HG02571 (cell line): ENCODE measurements at regions not wholly inside any gene's neighbourhood (a gene's known extent, or its start where the extent isn't known, plus 50 kb on each side); places are given as distances from the start of the nearest gene placed in this dataset.

Experiments
- ATAC-seq: cut with Tn5 transposase; IDR thresholded peaks from one replicate; pipeline ENCODE4 v1.9.1; 2021; ENCODE audit warnings: mild to moderate bottlenecking, moderate library complexity; ENCODE audit not compliant: unreplicated experiment

DNA sequence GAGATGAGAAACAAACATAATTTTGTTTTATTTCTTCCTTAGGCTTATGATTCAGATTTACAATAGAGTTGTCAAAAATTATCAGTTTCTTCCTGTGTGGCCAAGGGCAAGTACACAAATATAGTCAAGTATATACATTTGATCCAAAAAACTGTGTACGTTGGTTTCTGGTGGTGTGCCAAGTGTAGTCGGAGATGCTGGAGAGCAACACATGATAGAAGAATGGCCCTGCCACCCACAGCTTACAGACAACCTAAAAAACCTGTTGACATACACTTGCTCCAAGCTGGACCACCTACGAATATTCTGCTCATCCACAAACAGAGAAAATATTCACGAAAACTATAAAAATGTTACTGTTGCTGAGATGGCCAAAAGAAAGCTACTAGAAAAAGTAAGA, 890.8 kb upstream of the PHF14 start:
- ATAC-seq = no peak

GRCh38 chr7:10083766-10084165, 889.9 kb upstream of the PHF14 start:
- no peak for ATAC-seq

DNA sequence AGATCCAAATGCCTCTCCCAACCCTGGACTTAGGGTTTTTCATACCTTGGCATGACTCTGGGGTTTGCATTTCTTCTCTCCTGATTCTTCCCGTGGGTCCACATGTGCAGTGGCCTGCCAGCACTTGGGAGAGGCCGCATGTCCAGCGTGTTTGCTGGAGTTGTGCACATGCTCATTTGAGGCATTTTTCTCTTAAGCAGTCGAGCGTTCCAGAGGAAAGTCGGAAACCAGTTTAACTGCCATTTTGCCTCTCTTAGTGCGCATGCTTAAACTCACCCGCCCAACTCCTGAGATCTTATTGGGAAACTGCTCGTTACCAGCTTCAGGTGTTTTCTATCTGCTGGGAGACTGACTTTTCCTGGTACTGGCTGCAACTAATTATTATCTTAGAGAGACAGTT, 888.4 kb upstream of the PHF14 start:
- no peak for ATAC-seq

DNA sequence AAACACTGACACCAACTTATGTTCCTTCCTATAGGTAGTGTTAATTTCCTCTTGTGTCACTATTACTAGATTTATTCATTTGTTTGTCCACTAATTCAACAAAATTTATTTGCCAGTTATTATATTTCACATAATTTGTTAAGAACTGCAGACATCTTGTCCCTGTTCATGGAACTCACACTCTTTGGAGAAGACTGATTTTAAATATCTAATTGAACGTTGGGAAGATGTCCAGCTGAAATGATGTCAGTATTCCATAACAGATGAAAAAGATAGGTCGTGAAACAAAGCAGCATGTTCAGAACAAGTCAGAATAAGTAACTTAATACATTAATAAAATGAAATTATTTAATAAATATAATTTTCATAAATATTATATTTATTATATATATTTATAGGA, 873.1 kb upstream of the PHF14 start:
- no peak for ATAC-seq

DNA sequence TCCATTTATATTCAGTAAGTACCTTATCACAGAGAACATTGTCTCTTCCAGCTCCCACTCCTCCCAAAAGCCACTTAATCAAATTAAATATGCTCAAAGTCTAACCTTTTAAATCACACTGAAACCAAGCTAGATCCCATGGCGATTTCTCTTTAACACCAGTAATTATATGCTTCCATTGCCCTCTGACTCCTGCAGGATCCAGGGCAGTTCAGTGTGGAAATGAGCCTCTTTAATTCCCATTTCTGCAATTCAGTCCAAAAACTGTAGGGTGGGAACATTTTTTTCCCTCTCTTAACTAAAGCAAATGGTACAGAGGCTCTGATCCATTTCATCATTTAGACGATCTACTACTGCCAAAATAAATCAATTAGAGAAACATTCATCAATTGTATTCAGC, 872.3 kb upstream of the PHF14 start:
- no peak for ATAC-seq

DNA sequence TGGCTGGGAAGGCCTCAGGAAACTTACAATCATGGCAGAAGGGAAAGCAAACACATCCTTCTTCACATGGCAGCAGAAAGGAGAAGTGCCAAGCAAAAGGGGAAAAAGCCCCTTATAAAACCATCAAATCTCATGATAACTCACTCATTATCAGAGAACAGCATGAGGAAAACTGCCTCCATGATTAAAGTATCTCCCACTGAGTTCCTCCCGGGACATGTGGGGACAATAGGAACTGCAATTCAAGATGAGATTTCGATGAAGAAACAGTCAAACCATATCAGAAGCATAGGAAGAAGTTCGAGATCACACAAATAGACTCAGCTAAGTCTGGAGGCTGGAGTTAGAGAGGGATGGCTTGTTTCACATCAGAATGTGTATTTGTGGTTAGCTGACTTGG, 869.4 kb upstream of the PHF14 start:
- no peak for ATAC-seq

DNA sequence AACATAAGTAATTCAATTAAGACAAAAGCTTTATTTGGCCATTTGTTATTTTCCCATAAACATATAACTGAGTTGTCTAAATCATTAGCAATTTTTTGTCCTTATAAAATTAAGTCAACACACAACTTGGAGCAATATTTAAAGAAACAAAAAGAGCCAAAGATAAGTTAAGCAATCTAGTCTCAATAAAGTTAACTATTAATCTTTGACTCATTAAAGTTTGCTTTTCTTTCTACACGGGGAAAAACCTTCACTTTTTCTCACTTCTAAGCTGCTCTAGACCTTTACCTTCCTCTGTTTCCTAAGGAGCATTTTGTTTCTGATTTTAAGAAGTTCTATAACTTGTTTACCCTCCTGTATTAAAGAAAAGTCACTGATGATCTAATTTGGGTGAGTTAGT, 867.1 kb upstream of the PHF14 start:
- ATAC-seq = no peak

DNA sequence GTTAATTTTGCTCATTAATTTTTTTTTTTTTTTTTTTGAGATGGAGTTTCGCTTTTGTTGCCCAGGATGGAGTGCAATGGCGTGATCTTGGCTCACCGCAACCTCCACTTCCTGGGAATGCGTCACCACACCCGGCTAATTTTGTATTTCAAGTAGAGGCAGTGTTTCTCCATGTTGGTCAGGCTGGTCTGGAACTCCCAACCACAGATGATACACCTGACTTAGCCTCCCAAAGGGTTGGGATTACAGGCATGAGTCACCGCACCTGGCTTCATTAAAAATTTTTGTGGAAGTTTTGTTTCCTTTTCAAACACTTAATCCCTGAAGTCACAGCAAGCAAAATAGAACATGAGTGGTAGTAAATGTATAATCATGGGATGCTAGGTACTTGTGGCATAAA, 857.2 kb upstream of the PHF14 start:
- no peak for ATAC-seq

DNA sequence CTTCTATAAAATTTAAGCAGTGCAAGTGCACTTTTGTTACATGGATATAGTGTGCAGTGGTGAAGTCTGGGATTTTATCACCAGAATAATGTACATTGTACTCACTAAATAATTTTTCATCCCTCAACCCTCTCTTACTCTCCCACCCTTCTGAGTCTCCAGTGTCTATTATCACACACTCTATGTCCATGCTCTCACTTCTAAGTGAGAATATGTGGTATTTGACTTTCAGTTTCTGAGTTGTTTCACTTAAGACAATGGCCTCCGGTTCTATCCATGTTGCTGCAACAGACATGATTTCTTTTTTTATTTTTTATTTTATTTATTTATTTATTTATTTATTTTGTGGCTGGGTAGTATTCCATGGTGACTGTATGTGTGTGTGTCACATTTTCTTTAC, 855.9 kb upstream of the PHF14 start:
- ATAC-seq = no peak

DNA sequence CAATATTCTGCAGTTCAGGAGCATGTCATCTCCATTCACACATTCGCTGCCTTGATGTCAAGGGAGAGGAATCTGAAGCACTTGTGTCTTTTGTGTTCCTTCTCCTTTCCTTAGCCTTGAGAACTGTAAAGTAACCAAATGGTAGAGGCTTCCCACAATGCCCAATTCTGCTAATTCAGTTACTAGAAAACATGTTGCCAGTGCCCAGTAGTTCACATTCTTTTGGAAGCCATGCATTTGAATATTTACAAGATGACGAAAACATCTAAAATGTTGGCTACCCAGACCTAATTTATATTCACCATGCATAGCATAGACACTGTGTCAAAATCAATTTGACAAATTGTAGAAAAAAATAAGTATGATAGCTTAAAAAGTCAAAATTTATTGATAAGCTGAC, 852.7 kb upstream of the PHF14 start:
- no peak for ATAC-seq

DNA sequence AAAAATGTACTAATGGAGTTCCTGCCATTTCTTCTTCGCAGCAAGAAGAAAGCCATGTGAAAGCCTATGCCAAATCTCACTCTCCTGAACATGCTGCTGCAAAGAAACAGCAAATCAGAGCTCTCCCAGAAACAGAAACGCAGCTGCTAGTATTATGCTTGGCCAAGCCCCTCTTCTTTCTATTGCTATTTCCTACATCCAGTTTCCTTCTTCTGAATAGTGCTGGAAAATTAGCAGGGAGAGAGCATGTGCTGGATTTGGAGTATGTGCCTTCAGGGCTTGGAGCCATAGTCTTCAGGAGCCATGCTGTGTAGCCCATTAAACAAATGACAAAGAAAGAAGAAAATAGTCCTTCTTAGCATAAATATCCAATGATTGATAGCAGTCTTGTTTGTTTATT, 852.0 kb upstream of the PHF14 start:
- ATAC-seq = no peak

- no peak for ATAC-seq
Measured at GRCh38 chr7:10122551-10123100, 851.0 kb upstream of the PHF14 start.

DNA sequence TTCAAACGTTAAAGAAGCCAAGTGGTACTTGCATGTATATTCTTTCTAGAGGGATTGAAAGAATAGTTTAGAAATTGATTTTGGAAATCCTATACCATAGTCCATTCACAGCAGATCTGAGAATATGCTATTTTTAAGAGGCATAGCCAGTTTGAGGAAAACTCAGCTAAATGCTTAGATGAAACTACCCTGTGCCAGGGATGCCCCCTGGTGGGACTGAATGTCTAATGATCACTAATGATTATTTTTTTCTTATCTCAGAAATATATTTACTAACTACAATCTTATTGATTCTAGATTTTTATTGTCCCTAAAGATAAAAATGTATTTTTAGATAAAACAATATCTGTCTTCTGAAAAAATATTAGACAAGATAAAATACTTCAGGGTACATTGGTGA, 844.9 kb upstream of the PHF14 start:
- ATAC-seq = no peak

DNA sequence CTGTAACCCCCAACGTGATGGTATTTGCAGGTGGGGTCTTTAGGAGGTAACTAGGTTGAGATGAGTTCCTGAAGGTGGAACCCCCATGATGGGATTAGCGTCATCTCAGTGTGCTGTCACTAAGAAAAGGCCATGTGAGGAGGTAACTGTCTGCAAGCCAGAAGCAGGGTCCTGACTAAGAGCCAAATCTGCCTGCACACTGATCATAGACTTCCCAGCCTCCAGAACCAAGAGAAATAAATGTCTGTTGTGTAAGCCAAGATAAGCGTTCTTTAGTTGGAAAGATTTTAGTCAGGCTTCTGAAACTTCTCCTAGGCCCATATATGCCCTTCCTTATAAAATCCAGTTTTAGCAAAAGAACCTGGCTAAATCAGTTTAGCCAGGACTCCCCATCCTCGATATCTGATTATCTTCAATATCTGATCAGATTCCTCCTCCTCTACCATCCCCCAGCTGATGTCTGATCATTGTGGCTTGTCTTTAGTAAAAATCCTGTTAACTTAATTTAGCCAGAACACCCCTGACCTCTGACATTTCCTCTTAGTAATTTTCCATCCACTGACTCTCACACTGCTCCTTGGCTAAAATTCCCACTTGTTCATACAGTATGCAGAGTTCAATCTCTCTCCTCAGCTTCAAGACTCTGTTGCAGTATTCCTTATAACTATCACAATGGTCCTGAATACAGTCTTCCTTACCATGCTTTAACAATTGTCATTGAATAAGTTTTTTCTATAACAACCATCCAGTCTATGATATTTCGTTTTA, 835.4 kb upstream of the PHF14 start:
- ATAC-seq = no peak

DNA sequence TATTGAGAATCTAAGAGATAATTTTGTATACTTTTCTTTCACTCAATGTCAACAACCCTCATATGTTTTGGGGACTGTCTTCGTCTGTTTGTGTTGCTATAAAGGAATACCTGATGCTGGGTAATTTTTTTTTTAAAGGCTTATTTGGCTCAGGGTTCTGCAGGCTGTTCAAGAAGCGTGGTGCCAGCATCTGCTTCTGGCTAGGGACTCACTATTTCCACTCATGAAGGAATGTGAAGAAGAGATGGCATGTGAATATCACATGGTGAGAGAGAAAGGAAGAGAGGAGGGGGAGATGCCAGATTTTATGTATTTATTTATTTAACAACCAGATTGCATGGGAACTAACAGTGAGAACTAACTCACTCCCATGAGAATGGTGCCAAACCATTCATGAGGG, 827.4 kb upstream of the PHF14 start:
- ATAC-seq = no peak

DNA sequence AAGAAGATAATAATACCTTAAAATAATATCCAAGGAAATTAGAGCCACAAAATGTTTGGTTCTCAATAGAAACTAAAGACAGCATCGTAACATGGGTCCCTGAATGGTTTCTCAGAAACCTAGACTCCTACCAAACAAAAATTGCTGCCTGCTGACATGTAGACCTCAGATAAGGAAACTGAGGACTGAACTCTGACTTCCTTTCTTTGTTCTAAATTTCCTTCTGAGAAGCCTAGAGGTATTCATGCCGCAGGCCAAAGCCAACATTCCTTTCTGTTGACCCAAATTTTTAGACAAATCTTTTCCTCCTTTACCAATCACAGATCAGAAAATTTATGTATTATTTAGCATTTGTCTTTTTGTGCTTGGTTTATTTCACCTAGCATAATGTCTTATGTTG, 816.7 kb upstream of the PHF14 start:
- ATAC-seq = no peak

- ATAC-seq = no peak
Measured at GRCh38 chr7:10181996-10182395, 791.7 kb upstream of the PHF14 start.

GRCh38 chr7:10192074-10192473, 781.6 kb upstream of the PHF14 start:
- ATAC-seq = no peak

- no peak for ATAC-seq
Measured at GRCh38 chr7:10205696-10206095, 768.0 kb upstream of the PHF14 start.

- ATAC-seq = no peak
Measured at GRCh38 chr7:10210000-10210399, 763.7 kb upstream of the PHF14 start.

DNA sequence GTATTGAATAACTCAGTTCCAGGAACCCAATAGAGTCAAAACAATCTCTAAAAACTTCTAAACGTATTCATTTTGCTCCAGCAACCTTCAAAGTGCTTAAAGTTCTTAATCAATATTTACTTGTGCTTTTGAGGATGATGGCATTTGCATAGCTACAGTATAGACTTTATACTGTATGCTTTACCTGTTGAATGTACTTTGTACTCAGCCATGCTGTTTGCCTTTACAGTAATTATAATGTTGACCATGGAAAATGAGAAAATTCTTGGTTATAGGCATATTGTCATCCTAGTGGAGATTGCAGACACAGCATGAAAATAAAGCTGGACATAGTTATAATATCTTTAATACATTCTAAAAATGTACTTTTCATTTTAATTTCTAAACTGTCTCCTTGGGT, 762.7 kb upstream of the PHF14 start:
- ATAC-seq = no peak

GRCh38 chr7:10211861-10212260, 761.8 kb upstream of the PHF14 start:
- no peak for ATAC-seq

GRCh38 chr7:10212649-10213048, 761.0 kb upstream of the PHF14 start:
- no peak for ATAC-seq
